HCT116 (cell line): ENCODE measurements at regions not wholly inside any gene's neighbourhood (a gene's known extent, or its start where the extent isn't known, plus 50 kb on each side); places are given as distances from the start of the nearest gene placed in this dataset.

Experiments
- ATAC-seq: fragments of 200-7000 bp; cut with Tn5 transposase; 2 replicates; pipeline ENCODE4 v1.9.1; 2020; ENCODE audit warnings: mild to moderate bottlenecking, moderate library complexity
- BruUV-seq: library from RNA; stranded (reverse); fragments of 400-500 nt; replicated peaks from 2 replicates; lab custom pipeline; 2021; lab: Mats Ljungman, UMichigan
- CTCF ChIA-PET: fragments of 300-600 bp; sonication (Branson Sonifier 250); formaldehyde crosslinking; loops from one replicate; lab custom pipeline; 2021; ENCODE audit warnings: antibody characterized with exemption; lab: Charles Lee
- POLR2A ChIA-PET: fragments of 300-600, 350-600 bp; sonication (Branson Sonifier 250); formaldehyde crosslinking; loops from one replicate; lab custom pipeline; 2021; ENCODE audit warnings: antibody characterized with exemption; lab: Charles Lee
- RAD21 ChIA-PET, 2 experiments: fragments of 300-600 bp; sonication (Branson Sonifier 250); formaldehyde crosslinking; loops; one replicate each; lab custom pipeline; 2023; ENCODE audit warnings: low total read pairs in 2 of 2; ENCODE audit not compliant: uncharacterized antibody in 2 of 2, unreplicated experiment in 2 of 2, low non-redundant PET in 1 of 2; lab: Charles Lee
- DNase-seq: peaks from one replicate; pipeline ENCODE4 v3.0.0-alpha.2; 2010; ENCODE audit warnings: low read depth, low spot score
- H2AFZ ChIP-seq: fragments of 200-600 bp; shearing (Covaris generic), sonication (generic); 2 replicates; pipeline ENCODE4 v1.6.1; 2017; ENCODE audit warnings: low read depth, mixed run types, mixed read lengths, antibody characterized with exemption, low read length; ENCODE audit not compliant: poor library complexity, severe bottlenecking
- H3K27ac ChIP-seq: 2 replicates; pipeline ENCODE4 v1.5.1; 2012; ENCODE audit warnings: low read depth, low read length
- H3K27me3 ChIP-seq: fragments of 200-600 bp; sonication (generic); 2 replicates; pipeline ENCODE4 v1.6.1; 2016; ENCODE audit warnings: mixed run types, low read length, mixed read lengths; ENCODE audit not compliant: insufficient read depth
- H3K36me3 ChIP-seq, 2 experiments: fragments of 200-500 bp in 1 of 2; fragments of 200-600 bp in 1 of 2; sonication (Bioruptor generic) in 1 of 2; sonication (generic) in 1 of 2; 2 replicates each; pipeline versions ENCODE4 v1.5.1 to v1.6.1; 2014 to 2016; ENCODE audit warnings: low read length in 2 of 2, inconsistent platforms in 1 of 2, mixed read lengths in 1 of 2, mixed run types in 1 of 2; ENCODE audit not compliant: insufficient read depth in 2 of 2, control insufficient read depth in 1 of 2
- H3K4me1 ChIP-seq, 2 experiments: fragments of 200-600 bp in 1 of 2; sonication (generic) in 1 of 2; 2 replicates each; pipeline versions ENCODE4 v1.5.1 to v1.6.1; 2012 to 2017; ENCODE audit warnings: low read length in 2 of 2, inconsistent platforms in 1 of 2, mild to moderate bottlenecking in 1 of 2, mixed read lengths in 1 of 2, mixed run types in 1 of 2, moderate library complexity in 1 of 2; ENCODE audit not compliant: insufficient read depth in 2 of 2, control insufficient read depth in 1 of 2
- H3K4me2 ChIP-seq: fragments of 200-600 bp; sonication (generic); 2 replicates; pipeline ENCODE4 v1.6.1; 2017; ENCODE audit warnings: mixed run types, low read length, mixed read lengths
- H3K4me3 ChIP-seq, 2 experiments: fragments of 200-600 bp in 1 of 2; sonication (generic) in 1 of 2; replicated peaks in 1 of 2; 2 replicates each; pipeline ENCODE4 v1.5.1; 2011 to 2016; ENCODE audit warnings: low read length in 2 of 2, control low read depth in 1 of 2, low read depth in 1 of 2, mild to moderate bottlenecking in 1 of 2, mixed read lengths in 1 of 2, mixed run types in 1 of 2
- H3K79me2 ChIP-seq: fragments of 200-600 bp; sonication (generic); 2 replicates; pipeline ENCODE4 v1.6.1; 2017; ENCODE audit warnings: mild to moderate bottlenecking, mixed run types, low read length, moderate library complexity, mixed read lengths; ENCODE audit not compliant: insufficient read depth
- H3K9ac ChIP-seq: fragments of 200-600 bp; sonication (generic); 2 replicates; pipeline ENCODE4 v1.6.1; 2016; ENCODE audit warnings: low read length, mixed read lengths
- H3K9me2 ChIP-seq: fragments of 200-600 bp; sonication (generic), shearing (Covaris generic); 2 replicates; pipeline ENCODE4 v1.6.1; 2017; ENCODE audit warnings: mixed run types, mild to moderate bottlenecking, moderate library complexity; ENCODE audit not compliant: insufficient read depth
- H3K9me3 ChIP-seq, 2 experiments: fragments of 200-500 bp in 1 of 2; fragments of 200-600 bp in 1 of 2; sonication (Bioruptor generic) in 1 of 2; sonication (generic) in 1 of 2; 2 replicates each; pipeline ENCODE4 v1.6.1; 2014 to 2017; ENCODE audit warnings: low read length in 2 of 2, mixed read lengths in 2 of 2, inconsistent platforms in 1 of 2, low read depth in 1 of 2, mild to moderate bottlenecking in 1 of 2, mixed run types in 1 of 2, moderate library complexity in 1 of 2; ENCODE audit not compliant: control insufficient read depth in 1 of 2, insufficient read depth in 1 of 2
- H4K20me1 ChIP-seq: fragments of 200-600 bp; sonication (generic), shearing (Covaris generic); 2 replicates; pipeline ENCODE4 v1.6.1; 2017; ENCODE audit warnings: mixed run types, mild to moderate bottlenecking, moderate library complexity; ENCODE audit not compliant: insufficient read depth
- CEBPB ChIP-seq: IDR thresholded peaks from 2 replicates; pipeline ENCODE4 v1.6.1; 2012; ENCODE audit warnings: low read depth
- EZH2phosphoT487 ChIP-seq: fragments of 200-600 bp; IDR thresholded peaks from 2 replicates; pipeline ENCODE4 v1.6.1; 2018; ENCODE audit warnings: antibody characterized with exemption, borderline replicate concordance
- JUND ChIP-seq: IDR thresholded peaks from 2 replicates; pipeline ENCODE4 v1.6.1; 2012
- intact Hi-C: fragments of 100-400 bp; cut with micrococcal nuclease; formaldehyde crosslinking; loops from 2 replicates; pipeline ENCODE4 v1.10.0; 2022
- TF ChIP-seq, protein P1 (sequence below): IDR thresholded peaks from 2 replicates; pipeline ENCODE4 v1.6.1; 2011; ENCODE audit warnings: mild to moderate bottlenecking, low read length, moderate library complexity; ENCODE audit not compliant: insufficient replicate concordance; ENCODE audit errors: extremely low read depth
- TF ChIP-seq, protein P2 (sequence below): IDR thresholded peaks from 2 replicates; pipeline ENCODE4 v1.6.1; 2012
- TF ChIP-seq, protein P3 (sequence below), 3 experiments: fragments of 200-600 bp in 1 of 3; sonication (generic) in 1 of 3; IDR thresholded peaks in 2 of 3; conservative IDR thresholded peaks in 1 of 3; 2 replicates each; pipeline ENCODE4 v1.5.1; 2012 to 2017; ENCODE audit warnings: low read depth in 2 of 3, low read length in 2 of 3, antibody characterized with exemption in 1 of 3, borderline replicate concordance in 1 of 3, control low read depth in 1 of 3, mild to moderate bottlenecking in 1 of 3, mixed read lengths in 1 of 3, mixed run types in 1 of 3, moderate library complexity in 1 of 3; ENCODE audit not compliant: insufficient read depth in 1 of 3

DNA sequence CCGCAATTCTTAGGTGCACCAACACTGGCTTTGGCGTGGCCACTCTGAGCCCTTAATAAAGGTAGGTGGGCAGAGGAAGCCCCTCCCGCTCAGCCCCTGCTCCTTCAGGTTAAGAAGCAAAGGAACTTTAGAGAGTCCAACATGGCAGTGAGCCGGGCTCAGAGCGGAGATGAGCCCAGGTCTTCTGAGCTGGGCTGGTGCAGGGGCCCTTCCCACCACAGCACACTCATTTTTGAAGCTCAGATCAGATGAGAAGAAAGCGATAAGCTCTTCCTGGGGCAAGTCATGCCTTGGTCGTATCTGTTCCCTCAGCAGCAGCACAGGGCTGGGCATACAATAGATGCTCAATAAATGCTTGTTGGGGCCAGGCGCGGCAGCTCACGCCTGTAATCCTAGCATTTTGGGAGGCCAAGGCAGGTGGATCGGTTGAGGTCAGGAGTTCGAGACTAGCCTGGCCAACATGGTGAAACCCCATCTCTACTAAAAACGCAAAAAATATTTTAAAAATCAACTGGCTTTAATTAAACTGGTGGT lies 51.1 kb upstream of the TARDBP start:
- no peaks in the 10 kb centered on the region for H4K20me1 ChIP-seq
- H3K27ac ChIP-seq = no peak overlapping the region
- no peaks in the 10 kb centered on the region for H3K79me2 ChIP-seq
- RAD21 ChIA-PET = no interaction called here
- CTCF ChIA-PET = interaction anchor here (0.8 to 1.3 kb wide), 2 partner anchors 17 to 19 kb away, joined by 3 read pairs; no protein-coding TSS in a partner anchor
- BruUV-seq = no TSS peak
- no peaks in the 10 kb centered on the region for H3K36me3 ChIP-seq
- TF ChIP-seq JUND (no peak), CEBPB (no peak), EZH2phosphoT487 (no peak)
- TF ChIP-seq, protein P1, sequence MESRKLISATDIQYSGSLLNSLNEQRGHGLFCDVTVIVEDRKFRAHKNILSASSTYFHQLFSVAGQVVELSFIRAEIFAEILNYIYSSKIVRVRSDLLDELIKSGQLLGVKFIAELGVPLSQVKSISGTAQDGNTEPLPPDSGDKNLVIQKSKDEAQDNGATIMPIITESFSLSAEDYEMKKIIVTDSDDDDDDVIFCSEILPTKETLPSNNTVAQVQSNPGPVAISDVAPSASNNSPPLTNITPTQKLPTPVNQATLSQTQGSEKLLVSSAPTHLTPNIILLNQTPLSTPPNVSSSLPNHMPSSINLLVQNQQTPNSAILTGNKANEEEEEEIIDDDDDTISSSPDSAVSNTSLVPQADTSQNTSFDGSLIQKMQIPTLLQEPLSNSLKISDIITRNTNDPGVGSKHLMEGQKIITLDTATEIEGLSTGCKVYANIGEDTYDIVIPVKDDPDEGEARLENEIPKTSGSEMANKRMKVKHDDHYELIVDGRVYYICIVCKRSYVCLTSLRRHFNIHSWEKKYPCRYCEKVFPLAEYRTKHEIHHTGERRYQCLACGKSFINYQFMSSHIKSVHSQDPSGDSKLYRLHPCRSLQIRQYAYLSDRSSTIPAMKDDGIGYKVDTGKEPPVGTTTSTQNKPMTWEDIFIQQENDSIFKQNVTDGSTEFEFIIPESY = no peak
- TF ChIP-seq, protein P2, sequence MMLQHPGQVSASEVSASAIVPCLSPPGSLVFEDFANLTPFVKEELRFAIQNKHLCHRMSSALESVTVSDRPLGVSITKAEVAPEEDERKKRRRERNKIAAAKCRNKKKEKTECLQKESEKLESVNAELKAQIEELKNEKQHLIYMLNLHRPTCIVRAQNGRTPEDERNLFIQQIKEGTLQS = no peak
- TF ChIP-seq, protein P3, sequence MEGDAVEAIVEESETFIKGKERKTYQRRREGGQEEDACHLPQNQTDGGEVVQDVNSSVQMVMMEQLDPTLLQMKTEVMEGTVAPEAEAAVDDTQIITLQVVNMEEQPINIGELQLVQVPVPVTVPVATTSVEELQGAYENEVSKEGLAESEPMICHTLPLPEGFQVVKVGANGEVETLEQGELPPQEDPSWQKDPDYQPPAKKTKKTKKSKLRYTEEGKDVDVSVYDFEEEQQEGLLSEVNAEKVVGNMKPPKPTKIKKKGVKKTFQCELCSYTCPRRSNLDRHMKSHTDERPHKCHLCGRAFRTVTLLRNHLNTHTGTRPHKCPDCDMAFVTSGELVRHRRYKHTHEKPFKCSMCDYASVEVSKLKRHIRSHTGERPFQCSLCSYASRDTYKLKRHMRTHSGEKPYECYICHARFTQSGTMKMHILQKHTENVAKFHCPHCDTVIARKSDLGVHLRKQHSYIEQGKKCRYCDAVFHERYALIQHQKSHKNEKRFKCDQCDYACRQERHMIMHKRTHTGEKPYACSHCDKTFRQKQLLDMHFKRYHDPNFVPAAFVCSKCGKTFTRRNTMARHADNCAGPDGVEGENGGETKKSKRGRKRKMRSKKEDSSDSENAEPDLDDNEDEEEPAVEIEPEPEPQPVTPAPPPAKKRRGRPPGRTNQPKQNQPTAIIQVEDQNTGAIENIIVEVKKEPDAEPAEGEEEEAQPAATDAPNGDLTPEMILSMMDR (IDR thresholded peaks at IDR 0.05 in 2 of 3, conservative IDR thresholded peaks at IDR 0.05 in 1 of 3; ENCODE audit: borderline replicate concordance in 1 of 3, insufficient read depth in 1 of 3, low read depth in 2 of 3, low read length in 2 of 3) = no peak; a peak in 2 of 6 replicates
- no peaks in the 10 kb centered on the region for H3K27me3 ChIP-seq
- no peaks in the 10 kb centered on the region for H3K9me3 ChIP-seq
- H3K9me2 ChIP-seq = no peaks in the 10 kb centered on the region
- H3K4me2 ChIP-seq = peak overlapping the region; percentile 43
- no peak overlapping the region for H3K4me3 ChIP-seq
- DNase-seq = no peak
- intact Hi-C loops = loop anchor here (5.0 kb wide), 1 partner anchor 454 kb away; no protein-coding TSS in a partner anchor
- POLR2A ChIA-PET = no interaction called here
- H3K9ac ChIP-seq = no peak overlapping the region
- peak; percentile 57 for ATAC-seq
- no peak overlapping the region for H2AFZ ChIP-seq
- peaks cover 2 to 7% of the 10 kb centered on the region in 2 experiments; a peak in 2 of 4 replicates for H3K4me1 ChIP-seq
